Hematopoietic multipotent progenitor cell treated with erythropoietin and hydrocortisone succinate and interleukin-3 and kit ligand, for 8 days (in vitro differentiated cells): ENCODE measurements at regions not wholly inside any gene's neighbourhood (a gene's known extent, or its start where the extent isn't known, plus 50 kb on each side); places are given as distances from the start of the nearest gene placed in this dataset.
"Not testable (repeated sequence)": the region's sequence is repeated elsewhere in the genome, so short reads cannot be mapped to it uniquely, and the experiment has no call there.

Experiments used
- DNase-seq: peaks from one replicate; pipeline ENCODE4 v3.0.0-alpha.2; 2015

DNA sequence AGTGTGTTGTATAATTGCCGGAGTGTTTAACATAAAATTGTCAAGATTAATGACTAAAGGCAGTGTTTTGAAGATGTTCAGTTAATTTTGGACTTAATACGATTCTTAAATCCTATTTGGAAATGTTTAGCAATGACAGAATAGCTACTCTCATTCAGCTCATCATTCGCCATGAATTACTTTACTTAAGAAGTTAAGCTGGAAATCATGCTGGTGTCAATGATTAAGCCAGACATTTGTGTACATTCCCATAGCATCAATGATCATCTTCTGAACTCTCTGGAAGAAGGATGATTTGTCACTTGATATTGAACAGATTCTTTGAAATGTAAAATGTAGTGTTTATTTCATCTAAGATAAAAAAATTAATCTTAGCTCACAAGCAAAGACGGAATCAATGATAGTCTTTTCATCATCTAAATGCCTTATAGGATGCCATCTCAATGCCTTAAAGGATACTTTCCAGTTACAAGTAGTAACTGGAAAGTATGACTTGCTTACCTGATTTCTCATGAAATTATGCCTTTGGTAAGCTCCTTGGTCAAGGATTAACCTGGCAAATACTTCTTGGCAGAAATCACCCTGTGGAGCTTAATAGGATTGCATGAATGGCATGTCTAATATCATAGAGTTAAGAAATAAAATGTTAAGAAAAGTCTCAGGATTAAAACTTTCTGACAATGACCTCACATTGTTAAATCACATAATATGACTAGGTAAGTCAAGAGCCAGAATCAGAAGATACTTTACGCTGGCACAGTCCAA is 515.5 kb upstream of the AGA start:
- DNase-seq, result no peak

DNA sequence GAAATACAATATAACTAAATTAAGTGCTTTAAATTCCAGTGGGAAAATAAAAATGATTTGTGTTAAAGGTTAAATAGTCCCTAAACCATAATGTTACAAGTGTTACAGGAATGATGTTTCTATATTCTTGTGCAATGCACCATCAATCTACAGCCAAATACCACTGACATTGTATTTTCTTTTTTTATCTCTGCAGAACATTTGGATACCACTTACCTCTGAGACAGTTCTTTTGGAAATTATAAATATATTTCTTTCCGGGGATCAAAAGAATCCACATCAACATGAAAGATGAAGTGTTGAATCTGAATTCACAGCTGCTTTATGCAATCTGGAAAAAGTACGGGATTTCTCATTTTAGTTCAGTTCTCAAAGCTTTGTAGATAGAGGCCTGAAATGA is 518.3 kb upstream of the AGA start:
- DNase-seq, result no peak

DNA sequence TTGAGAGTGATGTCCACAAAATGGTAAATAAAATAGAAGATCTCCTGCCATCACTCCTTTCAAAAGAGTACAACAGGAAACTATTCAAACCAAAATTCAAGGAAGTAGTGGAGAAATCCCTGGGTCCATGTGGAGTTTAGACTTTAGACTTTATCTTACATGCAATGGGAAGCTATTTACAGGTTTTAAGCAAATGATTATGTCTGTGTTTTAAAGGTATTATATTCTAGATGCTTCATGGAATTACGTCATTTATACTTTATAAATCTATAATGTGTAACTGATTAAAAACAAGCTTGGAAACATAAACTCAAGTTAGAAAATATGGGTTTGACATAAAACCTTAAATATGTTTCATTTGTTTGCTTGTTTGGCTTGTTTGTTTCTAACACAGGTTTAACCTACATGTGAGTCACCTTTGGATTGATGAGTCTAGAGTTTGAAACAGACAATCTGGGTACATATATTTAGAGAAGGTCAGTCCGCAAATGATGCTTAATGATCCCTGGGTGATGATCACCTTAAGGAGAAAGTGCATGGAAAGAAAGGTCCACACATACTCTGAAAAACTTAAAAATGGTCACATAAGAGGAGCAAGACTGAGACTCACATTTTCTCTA is 519.6 kb upstream of the AGA start:
- no peak for DNase-seq

DNA sequence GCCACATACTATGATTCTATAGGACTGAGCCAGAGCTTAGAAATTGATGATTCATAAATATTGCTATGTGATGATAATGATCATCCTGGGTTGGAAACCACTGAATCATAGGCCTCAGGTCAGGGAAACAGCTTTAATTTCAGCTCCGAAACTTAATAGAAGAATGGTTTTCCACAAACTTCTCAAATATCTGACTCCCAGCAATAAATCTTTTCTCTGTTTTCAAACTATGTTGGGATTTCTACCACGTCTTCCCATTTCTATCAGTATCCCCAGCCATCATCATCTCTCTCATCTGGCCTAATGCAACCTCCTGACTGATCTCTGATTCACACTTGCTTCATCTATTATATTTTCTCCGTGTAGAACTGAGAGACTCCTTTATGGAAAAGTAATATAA is 521.8 kb upstream of the AGA start:
- no peak for DNase-seq

DNA sequence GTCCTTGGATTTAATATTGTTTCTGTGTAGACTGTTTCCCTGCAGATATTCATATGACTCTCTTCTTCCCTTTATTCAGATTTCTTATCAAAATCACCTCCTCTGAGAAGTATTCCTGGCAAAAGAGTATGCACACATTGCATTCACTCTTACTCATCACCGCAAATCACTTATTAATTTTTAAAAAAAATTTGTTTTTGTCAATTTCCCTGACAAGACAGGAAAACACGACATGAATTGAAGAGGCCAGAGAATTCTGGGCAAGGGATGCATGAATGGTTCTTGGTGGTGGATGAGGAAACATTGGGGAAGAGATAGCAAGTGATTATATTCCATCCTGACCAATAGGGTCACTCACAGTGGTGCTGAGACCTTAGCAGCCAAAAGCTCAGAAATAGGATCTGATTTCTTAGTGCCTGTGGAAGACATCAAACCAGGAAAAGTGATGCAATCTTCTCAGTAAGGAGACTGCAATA is 522.5 kb upstream of the AGA start:
- no peak for DNase-seq

DNA sequence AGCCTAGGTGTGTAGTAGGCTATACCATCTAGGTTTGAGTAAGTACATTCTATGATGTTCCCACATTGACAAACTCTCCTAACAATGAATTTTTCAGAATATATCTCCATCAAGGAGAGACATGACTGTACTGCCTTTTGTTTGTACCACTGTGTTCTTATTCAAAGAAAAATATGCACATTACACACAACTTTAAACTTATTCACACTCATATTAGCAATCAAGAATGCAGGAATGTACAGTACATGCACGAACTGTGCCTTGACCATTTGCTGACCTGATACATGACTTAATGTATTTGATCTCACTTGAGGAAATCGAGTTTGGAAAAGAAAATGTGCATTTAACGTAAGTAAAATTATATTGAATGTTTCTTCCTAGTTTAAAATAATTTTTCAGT is 525.1 kb upstream of the AGA start:
- DNase-seq, result no peak

DNA sequence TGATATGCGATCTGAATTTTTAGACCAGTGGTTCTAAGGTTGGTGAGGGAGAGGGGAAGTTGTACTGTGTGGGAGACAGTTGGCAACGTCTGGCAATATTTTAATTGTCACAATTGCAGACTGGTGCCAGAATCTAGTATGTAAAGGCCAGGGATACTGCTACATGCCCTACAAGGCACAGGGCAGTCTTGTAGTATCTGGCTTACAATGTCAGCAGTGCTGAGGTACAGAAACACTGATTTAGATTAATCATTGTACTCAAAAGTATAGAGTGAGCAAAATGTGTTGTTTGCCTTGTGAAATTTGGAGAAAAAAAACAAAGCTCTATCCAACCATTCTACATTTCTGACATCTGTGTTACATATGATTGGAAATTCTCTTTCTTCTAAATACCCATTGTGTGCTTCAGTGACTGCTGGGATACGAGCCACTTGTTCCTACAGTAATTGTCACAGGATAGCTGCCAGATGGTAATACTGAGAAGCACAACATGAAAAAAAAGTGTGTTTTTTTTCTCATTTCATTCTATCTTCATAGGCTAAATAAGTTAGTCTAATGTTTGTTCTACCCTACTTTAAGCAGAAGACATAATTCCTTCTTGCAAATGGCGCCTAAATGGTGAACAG is 526.7 kb upstream of the AGA start:
- DNase-seq, result no peak

DNA sequence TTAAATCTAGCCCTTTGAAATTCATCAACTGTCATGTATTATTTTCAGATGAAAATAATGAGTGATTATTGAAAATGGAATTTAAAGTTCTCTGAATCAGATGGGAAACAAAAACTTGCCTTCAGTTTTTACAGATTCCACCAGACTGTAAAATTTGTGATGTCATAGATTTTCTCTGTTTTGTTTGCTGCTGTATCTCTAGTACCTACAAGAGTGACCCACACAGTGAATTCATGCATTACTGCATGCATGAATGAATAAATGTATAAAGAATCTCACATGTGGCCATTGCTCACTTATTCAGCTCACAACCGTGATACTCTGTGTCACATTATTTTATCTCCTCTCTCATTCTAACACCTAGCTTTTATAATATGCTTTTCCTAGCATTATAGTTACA is 532.2 kb upstream of the AGA start:
- DNase-seq, result no peak

DNA sequence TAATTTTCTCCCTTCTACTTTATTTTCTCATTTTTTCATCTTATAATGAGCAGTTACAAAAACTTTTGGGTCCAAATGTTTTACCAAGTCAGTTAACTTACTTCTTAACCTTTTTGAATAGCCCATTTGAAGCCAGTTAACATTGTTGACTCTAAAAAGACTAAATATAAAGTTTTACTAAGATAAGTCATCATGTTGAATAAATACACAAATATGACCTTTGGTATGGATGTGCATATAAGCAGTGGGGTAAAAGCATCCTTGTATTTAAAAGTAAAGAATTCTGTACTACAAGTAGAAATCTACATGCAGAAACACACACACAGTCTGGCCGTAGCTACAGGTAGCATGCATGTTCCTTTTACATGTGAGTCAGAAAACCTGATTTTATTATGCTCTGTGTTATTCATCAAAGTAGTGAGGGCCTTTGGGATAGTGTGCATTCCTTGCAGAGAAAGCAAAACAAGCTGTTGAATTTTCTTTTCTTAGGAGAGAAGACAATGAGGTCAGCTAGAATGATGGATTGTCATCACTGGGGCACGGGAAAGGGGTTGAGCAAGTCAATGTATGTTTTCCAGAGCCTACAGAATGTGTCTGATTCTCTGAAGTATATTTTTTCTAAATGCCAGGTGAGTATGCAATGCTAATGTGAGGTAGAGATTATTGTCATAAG is 533.2 kb upstream of the AGA start:
- no peak for DNase-seq

DNA sequence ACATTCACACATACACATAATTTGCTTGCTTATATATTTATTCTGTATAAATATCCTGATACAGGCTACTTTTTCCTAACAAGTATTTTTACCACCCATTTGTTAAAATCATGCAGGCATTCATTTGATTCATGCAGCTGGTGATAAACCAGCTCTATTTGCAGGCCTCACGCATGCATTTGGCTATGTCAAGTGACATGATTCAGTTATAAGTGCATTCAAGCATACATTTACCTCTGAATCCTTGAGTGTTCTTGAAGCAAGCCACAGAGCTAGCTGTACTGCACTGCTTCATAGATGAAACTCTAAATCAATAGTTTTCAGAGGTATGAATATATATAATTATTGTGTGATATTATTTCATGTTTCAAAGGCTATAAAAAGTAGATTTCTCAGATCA is 544.0 kb upstream of the AGA start:
- no peak for DNase-seq

DNA sequence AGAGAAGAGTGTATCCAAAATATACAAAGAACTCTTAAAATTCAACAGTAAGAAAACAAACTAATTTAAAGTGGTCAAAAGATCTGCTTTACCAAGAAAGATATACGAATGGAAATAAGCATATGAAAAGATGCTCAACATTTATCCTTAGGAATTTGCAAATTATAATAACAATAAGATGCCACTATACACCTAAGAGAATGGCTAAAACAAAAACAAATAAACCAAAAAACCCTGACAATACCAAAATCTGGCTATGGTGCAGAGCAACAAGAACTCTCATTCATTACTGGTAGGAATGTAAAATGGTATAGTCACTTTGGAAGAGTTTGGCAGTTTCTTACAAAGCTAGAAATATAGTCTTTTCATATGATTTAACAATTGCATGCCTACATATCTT is 545.7 kb upstream of the AGA start:
- no peak for DNase-seq

DNA sequence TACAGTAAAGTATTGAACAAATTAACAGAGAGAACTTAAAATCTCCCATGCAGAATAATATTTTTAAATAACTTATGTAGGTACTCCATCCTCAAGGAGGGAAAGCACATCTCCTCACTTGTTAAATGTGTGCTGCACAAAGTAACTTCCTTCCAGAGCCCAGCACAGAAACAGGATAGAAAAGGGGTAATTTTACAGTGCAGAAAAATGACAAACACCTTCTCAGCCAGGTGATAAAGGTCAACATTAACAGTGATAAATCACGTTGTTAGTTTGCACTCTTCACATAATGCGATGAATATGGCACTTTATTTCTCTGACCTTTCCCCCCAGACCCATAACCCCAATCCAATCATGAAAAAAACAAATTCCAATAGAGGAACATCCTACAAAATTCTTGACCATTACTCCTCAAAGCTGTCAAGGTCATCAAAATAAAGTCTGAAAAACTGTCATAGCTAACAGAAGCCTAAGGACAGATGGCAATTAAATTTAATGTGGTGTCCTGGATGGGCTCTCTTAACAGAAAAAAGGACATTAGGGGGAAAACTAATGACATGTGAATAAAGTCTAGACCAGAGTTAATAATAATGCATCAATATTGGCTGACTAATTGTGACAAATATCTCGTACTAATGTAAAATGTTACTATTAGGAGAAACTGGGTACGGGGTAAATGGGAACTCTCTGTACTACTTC is 547.4 kb upstream of the AGA start:
- DNase-seq, result no peak

DNA sequence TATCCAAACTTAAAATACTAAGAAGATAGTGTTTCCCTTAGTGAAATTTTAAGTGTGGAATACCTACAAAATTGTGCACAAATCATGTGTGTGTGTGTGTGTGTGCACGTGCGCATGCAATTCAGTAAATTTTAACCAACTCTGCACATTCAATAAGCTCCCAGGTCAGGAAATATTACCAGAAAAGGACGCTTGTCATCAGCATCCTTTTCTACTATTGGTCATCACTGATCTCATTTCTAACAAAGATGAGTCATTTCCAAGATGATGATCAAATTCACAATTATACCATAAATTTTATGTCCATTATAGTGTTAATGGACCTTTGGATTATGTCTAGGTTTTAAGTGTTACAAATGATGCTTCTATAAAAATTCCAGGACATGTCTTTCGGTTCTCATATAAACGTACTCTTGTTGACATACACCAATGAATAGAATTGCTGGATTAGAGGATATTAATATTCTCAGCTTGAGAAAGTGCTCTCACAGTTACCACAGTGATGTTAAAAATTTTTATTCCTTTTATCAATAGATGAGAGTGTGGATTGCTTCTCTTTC is 560.9 kb upstream of the AGA start:
- no peak for DNase-seq

DNA sequence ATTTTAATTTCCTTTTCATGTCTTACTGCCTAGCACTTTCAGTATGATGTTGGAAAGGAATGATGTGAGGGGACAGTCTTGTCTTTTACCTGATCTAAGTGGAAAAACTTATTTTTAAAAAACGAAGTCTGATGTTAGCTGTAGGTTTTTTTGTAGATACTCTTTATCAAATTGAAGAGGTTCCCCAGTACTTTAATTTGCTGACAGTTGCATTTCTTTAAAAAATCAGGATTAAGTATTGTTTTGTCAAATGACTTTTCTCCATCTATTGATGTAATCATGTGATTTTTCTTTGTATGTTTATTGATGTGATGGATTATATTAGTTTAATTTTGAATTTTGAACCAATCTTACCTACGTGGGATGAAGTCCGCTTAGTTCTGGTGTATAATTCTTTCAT is 568.4 kb upstream of the AGA start:
- no peak for DNase-seq

DNA sequence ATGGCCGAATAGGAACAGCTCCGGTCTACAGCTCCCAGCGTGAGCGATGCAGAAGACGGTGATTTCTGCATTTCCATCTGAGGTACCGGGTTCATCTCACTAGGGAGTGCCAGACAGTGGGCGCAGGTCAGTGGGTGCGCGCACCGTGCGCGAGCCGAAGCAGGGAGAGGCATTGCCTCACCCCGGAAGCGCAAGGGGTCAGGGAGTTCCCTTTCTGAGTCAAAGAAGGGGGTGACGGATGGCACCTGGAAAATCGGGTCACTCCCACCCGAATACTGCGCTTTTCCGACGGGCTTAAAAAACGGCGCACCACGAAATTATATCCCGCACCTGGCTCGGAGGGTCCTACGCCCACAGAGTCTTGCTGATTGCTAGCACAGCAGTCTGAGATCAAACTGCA is 572.8 kb upstream of the AGA start:
- not testable (repeated sequence) for DNase-seq

DNA sequence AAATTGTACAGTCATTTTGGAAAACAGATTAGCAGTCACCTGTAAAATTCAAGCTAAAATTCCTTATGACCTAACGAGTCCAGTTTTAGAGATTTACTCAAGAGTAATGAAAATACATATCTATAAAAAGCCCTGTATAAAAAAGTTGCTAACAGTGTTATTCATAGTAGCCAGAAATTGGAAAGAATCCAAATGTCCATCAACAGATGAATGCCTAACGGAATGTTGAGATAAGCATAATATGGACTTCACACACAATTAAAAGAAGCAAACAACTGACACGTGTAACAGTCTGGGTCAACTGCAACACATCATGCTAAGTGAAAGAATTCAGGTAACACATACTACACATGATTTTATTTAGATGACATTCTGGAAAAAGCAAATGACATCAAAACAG is 584.8 kb upstream of the AGA start:
- no peak for DNase-seq

DNA sequence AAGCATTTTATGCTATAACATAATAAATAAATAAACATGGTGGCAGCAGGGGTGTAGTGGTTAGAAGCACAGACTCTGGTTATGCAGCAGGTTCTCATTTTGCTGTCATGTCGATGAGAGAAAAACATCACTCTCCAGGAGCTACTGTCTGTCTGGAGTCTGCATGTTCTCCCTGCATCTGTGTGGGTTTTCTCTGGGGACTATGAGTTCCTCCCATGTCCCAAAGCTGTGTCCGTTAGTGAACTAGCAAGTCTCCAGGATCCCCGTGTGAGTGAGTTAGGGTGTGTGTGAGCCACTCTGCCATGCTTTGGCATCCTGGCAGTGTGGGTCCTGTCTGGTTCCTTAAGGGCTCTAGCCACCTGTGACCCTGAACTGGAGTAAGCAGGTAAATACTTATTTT is 585.6 kb upstream of the AGA start:
- DNase-seq, result no peak

DNA sequence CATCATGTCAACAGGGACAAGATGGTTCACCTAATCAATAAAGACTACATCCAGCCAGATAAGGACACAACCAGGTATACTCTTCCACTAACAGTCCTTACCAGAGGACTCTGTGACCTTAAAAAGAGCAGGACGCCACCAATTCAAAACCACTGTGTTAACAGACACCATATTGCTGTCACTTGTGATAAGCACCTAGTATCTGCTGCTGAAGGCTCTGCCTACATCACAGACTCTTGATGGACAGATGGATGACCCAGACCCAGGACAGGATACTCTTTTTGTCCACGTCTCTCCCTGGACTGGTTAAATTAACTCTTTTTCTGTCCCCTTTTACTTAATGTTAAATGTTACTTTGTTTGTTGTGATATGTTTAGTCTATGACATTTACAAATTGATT is 586.2 kb upstream of the AGA start:
- no peak for DNase-seq

DNA sequence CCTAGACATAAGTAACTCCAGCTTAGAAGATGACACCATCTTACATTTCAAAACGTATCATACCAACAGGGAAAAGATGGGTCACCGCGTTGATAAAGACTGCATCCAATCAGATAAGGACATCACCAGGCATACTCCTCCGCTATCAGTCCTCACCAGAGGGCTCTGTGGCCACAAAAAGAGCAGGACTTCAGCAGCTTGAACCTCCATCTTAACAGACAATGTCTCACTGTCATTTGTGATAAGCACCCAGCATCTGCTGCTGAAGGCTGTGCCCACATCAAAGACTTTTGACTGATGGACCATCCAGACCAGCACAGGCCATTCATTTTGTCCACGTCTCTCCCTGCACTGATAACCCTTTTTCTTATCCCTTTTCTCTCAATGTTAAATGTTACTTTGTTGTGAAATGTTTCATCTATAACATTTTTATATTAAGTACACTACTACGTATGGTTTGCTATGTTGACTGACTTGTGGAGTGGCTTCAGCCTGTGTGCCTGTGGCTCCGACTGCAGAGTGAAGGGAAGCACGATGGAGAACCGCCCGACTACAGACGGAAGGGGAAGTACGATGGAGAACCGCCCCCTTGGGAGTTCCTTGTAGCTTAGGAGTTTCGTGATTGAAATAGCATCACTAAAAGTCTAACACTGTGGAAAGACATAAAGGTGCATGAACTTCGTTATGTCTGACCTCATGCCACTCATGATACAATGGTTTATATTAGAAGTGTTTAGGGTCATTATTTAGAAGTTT is 595.4 kb upstream of the AGA start:
- peak; percentile 56 for DNase-seq

DNA sequence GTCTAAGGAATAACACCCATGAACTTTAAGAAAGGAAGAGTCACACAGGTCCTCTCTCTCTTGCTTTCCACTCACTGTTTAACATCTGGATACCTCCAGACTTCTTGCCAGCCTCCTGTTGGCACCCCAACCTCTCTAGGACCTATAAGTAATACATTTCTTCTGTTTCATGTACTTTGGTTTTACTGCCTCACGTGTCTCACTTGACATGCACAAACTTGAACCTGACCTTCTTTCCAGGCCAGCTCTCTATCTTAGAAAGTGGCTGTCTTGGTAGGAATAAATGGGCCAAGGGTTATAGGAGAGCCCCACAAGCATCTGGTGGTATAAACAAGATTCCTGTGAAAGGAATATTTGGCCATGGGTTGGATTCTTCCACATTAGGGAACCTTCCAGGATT is 614.8 kb upstream of the AGA start:
- DNase-seq, result no peak

DNA sequence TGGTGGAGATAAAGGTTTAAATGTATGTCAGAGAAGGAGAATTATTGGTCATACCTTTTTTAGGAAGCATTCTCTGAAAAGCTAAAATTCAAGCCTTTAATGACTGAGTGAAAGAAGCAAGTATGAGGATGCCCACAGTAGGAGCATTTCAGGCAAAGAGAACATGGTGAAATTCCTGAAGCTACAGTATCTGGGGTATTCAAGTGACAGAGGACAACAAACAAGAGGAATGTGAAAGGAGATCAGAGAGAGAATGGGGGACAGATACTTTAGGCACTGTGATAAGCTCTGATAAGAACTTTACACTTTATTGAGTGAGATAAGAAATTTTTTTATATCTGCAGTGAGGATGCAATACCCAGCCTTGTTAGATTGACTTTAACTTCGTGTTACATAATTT is 621.3 kb upstream of the AGA start:
- DNase-seq, result no peak

DNA sequence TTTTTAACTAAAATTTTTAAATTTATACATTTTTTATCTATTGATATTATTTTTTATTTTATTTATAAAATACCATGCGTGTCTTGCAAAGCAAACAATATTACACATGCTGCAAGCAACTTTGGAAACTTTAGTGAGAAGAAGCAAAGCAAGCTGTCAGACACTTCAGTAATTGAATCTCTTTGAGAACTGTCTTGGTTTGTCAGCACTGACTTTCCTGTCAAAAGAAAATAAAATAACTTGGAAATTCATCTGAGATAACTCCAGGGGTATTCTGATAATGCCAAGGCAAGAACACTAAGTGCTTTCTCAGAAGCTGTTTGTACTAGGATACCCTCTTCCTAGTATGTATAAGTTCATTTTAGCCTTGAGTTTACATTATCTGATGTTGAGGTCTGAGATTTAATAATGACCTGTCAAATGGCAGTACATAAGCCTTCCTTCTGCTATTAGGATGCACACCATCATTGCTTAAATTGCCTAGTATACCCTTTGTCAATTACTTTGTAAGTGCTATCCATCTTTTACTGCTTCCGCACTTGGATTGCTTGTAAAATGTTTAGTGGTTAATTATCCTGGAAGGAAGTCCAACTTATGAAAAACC is 624.2 kb upstream of the AGA start:
- DNase-seq, result no peak
